Right ventricle myocardium superior (tissue), 1 donor: ENCODE measurements at regions not wholly inside any gene's neighbourhood (a gene's known extent, or its start where the extent isn't known, plus 50 kb on each side); places are given as distances from the start of the nearest gene placed in this dataset.
"Not testable (repeated sequence)": the region's sequence is repeated elsewhere in the genome, so short reads cannot be mapped to it uniquely, and the experiment has no call there.

Experiments used
- ATAC-seq: fragments of 200-7000 bp; cut with Tn5 transposase; one replicate; pipeline ENCODE4 v1.9.1; 2020; ENCODE audit warnings: mild to moderate bottlenecking; ENCODE audit not compliant: poor library complexity
- DNase-seq: peaks from one replicate; pipeline ENCODE4 v3.0.0-alpha.2; 2020
- intact Hi-C: fragments of 100-400 bp; cut with DNase I; formaldehyde crosslinking; loops from one replicate; pipeline ENCODE4 v1.11.2; 2022
- donor health status: DM: no; HTN: yes; CAD: no; lungs with severe emphysema.

GRCh38 chr13:57878291-57878690 is 246.7 kb downstream of the PCDH17 start:
- intact Hi-C loops: no loop called here
- no peak for ATAC-seq

GRCh38 chr13:57897225-57897624 is 265.7 kb downstream of the PCDH17 start:
- intact Hi-C loops: no loop called here
- ATAC-seq: no peak
- DNase-seq: no peak

More at GRCh38 chr13:57878291-57878690, 246.7 kb downstream of the PCDH17 start:
- no peak for DNase-seq

- intact Hi-C loops: no loop called here
- no peak for DNase-seq
- ATAC-seq: no peak
These were observed 267.6 kb downstream of the PCDH17 start for GRCh38 chr13:57899096-57899495.

- DNase-seq, intact Hi-C loops, ATAC-seq: not testable (repeated sequence)
These were observed 278.3 kb downstream of the PCDH17 start for GRCh38 chr13:57909833-57910232.

- intact Hi-C loops: no loop called here
- DNase-seq (no peak), ATAC-seq (no peak)
These were observed 286.5 kb downstream of the PCDH17 start for GRCh38 chr13:57918086-57918485.

- DNase-seq (no peak), ATAC-seq (no peak)
- intact Hi-C loops: no loop called here
These were observed 287.4 kb downstream of the PCDH17 start for GRCh38 chr13:57918913-57919312.

GRCh38 chr13:57925250-57925649 is 293.7 kb downstream of the PCDH17 start:
- no peak for DNase-seq
- intact Hi-C loops: loop anchor here (10.0 kb wide), 1 partner anchor 1040 kb away; no protein-coding TSS in a partner anchor
- peak; percentile 79 for ATAC-seq

- no peak for DNase-seq
- intact Hi-C loops: loop anchor here (10.0 kb wide), 1 partner anchor 1039 kb away; no protein-coding TSS in a partner anchor
These were observed 294.2 kb downstream of the PCDH17 start for GRCh38 chr13:57925751-57926150.

GRCh38 chr13:57932061-57932460 is 300.5 kb downstream of the PCDH17 start:
- no peak for DNase-seq
- intact Hi-C loops: no loop called here

More at GRCh38 chr13:57925751-57926150, 294.2 kb downstream of the PCDH17 start:
- no peak for ATAC-seq

GRCh38 chr13:57933606-57934005 is 302.1 kb downstream of the PCDH17 start:
- no peak for ATAC-seq
- intact Hi-C loops: no loop called here
- no peak for DNase-seq

More at GRCh38 chr13:57932061-57932460, 300.5 kb downstream of the PCDH17 start:
- ATAC-seq: no peak

GRCh38 chr13:57935965-57936364 is 304.4 kb downstream of the PCDH17 start:
- ATAC-seq: no peak
- intact Hi-C loops: no loop called here
- DNase-seq: no peak

GRCh38 chr13:57946361-57946760 is 314.8 kb downstream of the PCDH17 start:
- DNase-seq: no peak
- no peak for ATAC-seq
- intact Hi-C loops: no loop called here

- ATAC-seq (no peak), DNase-seq (no peak)
- intact Hi-C loops: no loop called here
These were observed 317.3 kb downstream of the PCDH17 start for GRCh38 chr13:57948884-57949283.

- ATAC-seq (no peak), DNase-seq (no peak)
- intact Hi-C loops: no loop called here
These were observed 338.4 kb downstream of the PCDH17 start for GRCh38 chr13:57969951-57970350.

- no peak for DNase-seq
- ATAC-seq: no peak
- intact Hi-C loops: no loop called here
These were observed 338.9 kb downstream of the PCDH17 start for GRCh38 chr13:57970404-57970803.

GRCh38 chr13:57982782-57983181 is 351.2 kb downstream of the PCDH17 start:
- ATAC-seq (peak; percentile 58), DNase-seq (no peak)
- intact Hi-C loops: no loop called here

- intact Hi-C loops: no loop called here
- ATAC-seq: no peak
- no peak for DNase-seq
These were observed 356.7 kb downstream of the PCDH17 start for GRCh38 chr13:57988276-57988675.

GRCh38 chr13:57991041-57991440 is 359.5 kb downstream of the PCDH17 start:
- no peak for ATAC-seq
- intact Hi-C loops: no loop called here
- DNase-seq: no peak

GRCh38 chr13:57992416-57992815 is 360.9 kb downstream of the PCDH17 start:
- DNase-seq (no peak), ATAC-seq (no peak)
- intact Hi-C loops: no loop called here

- intact Hi-C loops: no loop called here
- DNase-seq (no peak), ATAC-seq (no peak)
These were observed 365.2 kb downstream of the PCDH17 start for GRCh38 chr13:57996717-57997116.

GRCh38 chr13:58004751-58005150 is 373.2 kb downstream of the PCDH17 start:
- intact Hi-C loops: no loop called here

More at GRCh38 chr13:58004751-58005150, 373.2 kb downstream of the PCDH17 start:
- DNase-seq (no peak), ATAC-seq (no peak)
